ELR (cell line): ENCODE measurements at regions not wholly inside any gene's neighbourhood (a gene's known extent, or its start where the extent isn't known, plus 50 kb on each side); places are given as distances from the start of the nearest gene placed in this dataset.
"Not testable (repeated sequence)": the region's sequence is repeated elsewhere in the genome, so short reads cannot be mapped to it uniquely, and the experiment has no call there.

ENCODE experiments used
- DNase-seq: peaks from one replicate; pipeline ENCODE4 v3.0.0-alpha.2; 2015; ENCODE audit warnings: low read depth

DNA sequence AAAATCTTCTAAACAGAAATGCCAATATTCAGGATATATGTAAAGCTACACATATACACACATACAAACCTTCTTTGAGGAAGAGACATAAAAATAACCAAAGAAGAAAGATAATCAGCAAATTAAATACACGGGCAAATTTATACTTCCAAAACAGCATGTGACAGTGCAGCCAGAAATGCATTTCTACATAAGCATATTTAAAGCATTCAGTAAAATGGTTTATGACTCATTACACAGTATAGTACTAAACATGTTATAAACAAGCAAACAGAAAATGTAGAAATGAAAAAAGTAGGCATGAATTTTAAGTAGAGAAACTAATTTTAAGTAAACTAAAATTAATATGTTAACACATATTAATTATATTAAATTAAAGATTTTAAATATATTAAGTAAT lies 1717.2 kb downstream of the OTOL1 start:
- peak; percentile 20 for DNase-seq

DNA sequence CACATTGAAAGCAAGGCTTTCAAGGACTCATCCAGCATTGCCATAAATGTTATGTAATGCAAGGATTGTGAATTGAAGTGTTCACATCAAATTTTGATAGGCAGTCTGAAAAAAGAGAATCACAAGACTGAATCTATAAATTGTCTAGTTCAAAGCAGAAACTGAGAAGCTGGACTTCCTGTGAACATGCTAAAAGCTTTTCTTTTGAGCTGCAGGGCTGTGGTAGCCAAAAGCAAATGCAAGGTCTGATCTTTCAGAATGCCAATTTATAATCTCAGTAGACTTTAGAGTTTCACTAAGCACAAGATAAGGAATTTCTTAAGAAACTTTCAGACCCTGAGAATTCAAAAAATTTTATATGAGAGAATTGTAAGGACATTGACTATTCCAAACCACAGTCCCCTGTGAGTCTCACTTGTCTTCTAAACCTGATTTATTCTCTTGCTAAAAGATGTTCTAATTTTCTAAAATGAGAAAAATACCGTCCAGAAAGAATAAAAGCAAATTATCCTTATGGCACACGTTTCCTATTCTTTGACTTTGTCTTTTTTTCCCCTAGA lies 1700.3 kb downstream of the OTOL1 start:
- DNase-seq = no peak

DNA sequence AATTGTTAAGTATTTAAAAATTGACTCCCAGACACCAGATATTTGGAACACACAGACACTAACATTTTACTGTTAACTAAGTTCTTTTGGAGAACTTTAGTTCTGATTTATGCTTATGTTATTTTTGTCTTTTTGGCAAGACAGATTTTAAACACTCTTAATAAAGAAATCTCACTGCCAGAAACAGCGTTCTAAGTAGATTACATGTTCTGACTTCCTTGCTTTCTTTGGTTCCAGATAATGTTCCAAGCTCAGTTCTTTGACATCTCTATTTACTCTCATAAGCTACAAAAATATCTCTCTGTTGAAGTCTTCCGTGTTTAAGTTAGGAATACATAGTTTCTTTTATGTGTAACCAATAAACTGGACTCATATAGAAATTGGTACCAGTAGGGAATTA lies 1699.6 kb downstream of the OTOL1 start:
- DNase-seq = no peak

DNA sequence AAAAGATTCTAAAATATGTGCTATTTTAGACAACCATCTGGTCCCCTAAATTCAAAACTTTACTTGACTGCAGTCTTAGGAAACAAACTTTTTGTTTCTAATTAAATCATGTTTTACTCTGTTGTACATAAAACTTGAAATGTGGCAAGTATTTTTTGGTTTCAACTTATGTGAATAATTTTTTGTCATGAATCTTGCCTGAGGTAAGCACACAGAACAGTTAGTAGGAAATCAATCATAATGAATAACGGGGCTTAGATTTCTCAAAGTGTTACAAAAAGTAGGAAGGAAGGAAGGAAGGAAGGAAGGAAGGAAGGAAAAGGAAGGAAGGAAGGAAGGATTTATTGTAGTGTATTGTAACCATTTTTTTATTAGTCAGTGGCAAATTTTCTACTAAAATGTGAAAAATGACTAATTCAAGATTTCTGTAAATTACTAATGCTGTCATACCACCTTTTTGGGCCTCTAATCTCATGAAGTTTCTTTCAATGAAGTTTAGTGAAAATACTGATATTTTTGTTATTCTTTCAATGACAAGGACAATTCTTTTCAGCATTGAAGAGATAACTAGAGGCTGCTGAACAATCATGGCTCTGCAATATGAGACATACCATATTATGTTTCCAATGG lies 1689.2 kb downstream of the OTOL1 start:
- no peak for DNase-seq

- DNase-seq = no peak
Observed at GRCh38 chr3:163175970-163176369, 1679.4 kb downstream of the OTOL1 start.

DNA sequence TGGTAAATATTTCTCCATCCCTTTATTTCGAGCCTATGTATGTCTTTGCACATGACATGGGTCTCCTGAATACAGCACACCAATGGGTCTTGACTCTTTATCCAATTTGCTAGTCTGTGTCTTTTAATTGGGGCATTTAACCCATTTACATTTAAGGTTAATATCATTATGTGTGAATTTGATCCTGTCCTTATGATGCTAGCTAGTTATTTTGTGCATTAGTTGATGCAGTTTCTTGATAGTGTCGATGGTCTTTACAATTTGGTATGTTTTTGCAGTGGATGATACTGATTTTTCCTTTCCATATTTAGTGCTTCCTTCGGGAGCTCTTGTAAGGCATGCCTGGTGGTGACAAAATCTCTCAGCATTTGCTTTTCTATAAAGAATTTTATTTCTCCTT lies 1675.9 kb downstream of the OTOL1 start:
- not testable (repeated sequence) for DNase-seq

DNA sequence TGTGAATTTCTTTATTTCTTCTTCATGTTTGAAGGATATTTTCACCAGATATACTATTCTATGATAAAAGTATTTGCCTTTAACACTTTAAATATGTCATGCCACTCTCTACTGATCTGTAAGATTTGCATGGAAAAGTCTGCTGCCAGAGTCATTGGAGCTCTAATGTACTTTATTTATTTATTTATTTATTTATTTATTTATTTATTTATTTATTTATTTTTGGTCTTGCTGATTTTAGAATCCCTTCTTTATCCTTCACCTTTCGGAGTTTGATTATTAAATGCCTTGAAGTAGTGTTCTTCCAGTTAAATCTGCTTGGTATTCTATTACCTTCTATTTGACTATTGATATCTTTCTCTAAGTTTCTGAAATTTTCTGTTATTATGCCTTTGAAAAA lies 1669.6 kb downstream of the OTOL1 start:
- DNase-seq = no peak

- peak; percentile 28 for DNase-seq
Observed at GRCh38 chr3:163159306-163159705, 1662.7 kb downstream of the OTOL1 start.

DNA sequence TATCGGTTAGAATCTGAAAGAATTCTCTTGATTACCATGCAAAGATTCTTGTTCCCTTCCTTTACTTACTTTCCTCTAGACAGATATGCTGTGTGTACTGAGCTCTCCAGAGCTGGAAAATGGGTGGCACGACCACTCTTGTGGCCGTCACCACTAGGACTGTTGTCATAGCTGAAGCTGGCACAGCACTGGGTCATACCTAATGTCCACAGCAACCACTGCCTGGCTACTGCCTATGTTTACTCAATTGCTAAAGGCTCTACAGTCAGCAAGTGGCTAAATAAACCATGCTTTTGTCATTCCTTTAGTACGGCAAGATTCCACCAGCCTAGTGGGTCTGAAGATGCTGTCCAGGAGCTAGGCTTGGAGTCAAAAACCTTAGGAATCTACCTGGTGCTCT lies 1643.0 kb downstream of the OTOL1 start:
- DNase-seq = no peak

DNA sequence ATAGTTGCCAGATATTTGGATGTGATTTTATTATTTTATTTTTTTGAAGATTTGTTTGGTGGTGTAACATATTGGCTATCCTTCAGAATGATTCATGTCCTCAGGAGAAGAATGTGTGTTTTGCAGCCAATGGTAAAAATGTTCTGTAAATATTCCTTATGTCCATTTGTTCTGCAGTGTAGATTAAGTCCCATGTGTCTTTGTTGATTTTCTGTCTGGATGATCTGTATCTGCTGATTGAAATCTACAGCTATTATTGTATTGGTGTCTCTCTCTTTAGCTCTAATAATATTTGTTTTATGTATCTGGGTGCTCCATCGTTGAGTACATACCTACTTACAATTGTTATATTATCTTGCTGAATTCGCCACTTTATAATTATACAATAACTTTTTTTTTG lies 1641.7 kb downstream of the OTOL1 start:
- no peak for DNase-seq

- DNase-seq = no peak
Observed at GRCh38 chr3:163132111-163132510, 1635.5 kb downstream of the OTOL1 start.

GRCh38 chr3:163129287-163129686 lies 1632.7 kb downstream of the OTOL1 start:
- DNase-seq = no peak

DNA sequence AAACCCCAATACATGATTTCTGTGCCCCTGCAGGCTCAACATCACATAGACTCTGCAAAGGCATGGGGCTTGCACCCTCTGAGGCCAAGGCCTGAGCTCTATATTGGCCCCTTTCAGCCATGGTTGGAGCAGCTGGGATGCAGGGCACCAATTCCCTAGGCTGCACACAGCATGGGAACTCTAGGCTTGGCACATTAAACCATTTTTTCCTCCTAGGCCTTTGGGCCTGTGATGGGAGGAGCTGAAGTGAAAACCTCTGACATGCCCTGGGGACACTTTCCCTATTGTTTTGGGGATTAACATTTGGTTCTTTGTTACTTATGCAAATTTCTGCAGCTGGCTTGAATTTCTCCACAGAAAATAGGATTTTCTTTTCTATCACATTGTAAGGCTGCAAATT lies 1629.5 kb downstream of the OTOL1 start:
- no peak for DNase-seq
